Liver (tissue), 8 donors: ENCODE measurements at regions not wholly inside any gene's neighbourhood (a gene's known extent, or its start where the extent isn't known, plus 50 kb on each side); places are given as distances from the start of the nearest gene placed in this dataset.

Source experiments
- DNase-seq: peaks from one replicate; pipeline ENCODE4 v3.0.0-alpha.2; 2017; ENCODE audit warnings: low spot score
- H3K27ac ChIP-seq, 2 donors: one replicate each; pipeline ENCODE4 v1.7.0; 2013; ENCODE audit warnings: inconsistent platforms in 2 of 2, low read length in 2 of 2, control low read depth in 1 of 2, low read depth in 1 of 2, mild to moderate bottlenecking in 1 of 2
- H3K27me3 ChIP-seq, 4 donors: one replicate each; pipeline versions ENCODE4 v1.6.1 to v1.7.0; 2013; ENCODE audit warnings: low read length in 3 of 4, inconsistent platforms in 1 of 4, mild to moderate bottlenecking in 1 of 4, moderate library complexity in 1 of 4; ENCODE audit not compliant: control insufficient read depth in 4 of 4, insufficient read depth in 4 of 4
- H3K36me3 ChIP-seq, 4 donors: one replicate each; pipeline versions ENCODE4 v1.6.1 to v1.7.0; 2013; ENCODE audit warnings: low read length in 3 of 4, mild to moderate bottlenecking in 3 of 4, low read depth in 1 of 4, moderate library complexity in 1 of 4; ENCODE audit not compliant: control insufficient read depth in 4 of 4, insufficient read depth in 3 of 4
- H3K4me1 ChIP-seq, 4 donors: one replicate each; pipeline versions ENCODE4 v1.6.1 to v1.7.0; 2013; ENCODE audit warnings: low read length in 3 of 4, mild to moderate bottlenecking in 3 of 4, moderate library complexity in 1 of 4; ENCODE audit not compliant: control insufficient read depth in 4 of 4, insufficient read depth in 4 of 4
- H3K4me3 ChIP-seq, 3 donors: one replicate each; pipeline versions ENCODE4 v1.6.1 to v1.7.0; 2013; ENCODE audit warnings: low read length in 3 of 3, control low read depth in 1 of 3, low read depth in 1 of 3, mild to moderate bottlenecking in 1 of 3
- H3K9ac ChIP-seq, 2 donors: one replicate each; pipeline ENCODE4 v1.7.0; 2013; ENCODE audit warnings: low read length in 2 of 2, mild to moderate bottlenecking in 2 of 2, moderate library complexity in 2 of 2, control low read depth in 1 of 2, low read depth in 1 of 2
- H3K9me3 ChIP-seq, 4 donors: one replicate each; pipeline versions ENCODE4 v1.6.1 to v1.7.0; 2013; ENCODE audit warnings: low read length in 3 of 4; ENCODE audit not compliant: control insufficient read depth in 4 of 4
- EGR1 ChIP-seq, 2 donors: IDR thresholded peaks; 2 replicates each; pipeline ENCODE4 v1.6.1; 2016 to 2018; ENCODE audit warnings: antibody characterized with exemption in 2 of 2, low read depth in 2 of 2
- FOXA1 ChIP-seq: IDR thresholded peaks from 2 replicates; pipeline ENCODE4 v1.6.1; 2016; ENCODE audit warnings: antibody characterized with exemption
- FOXA2 ChIP-seq: IDR thresholded peaks from 2 replicates; pipeline ENCODE4 v1.6.1; 2016; ENCODE audit warnings: antibody characterized with exemption
- GABPA ChIP-seq, 2 donors: IDR thresholded peaks in 1 of 2; conservative IDR thresholded peaks in 1 of 2; 2 replicates each; pipeline ENCODE4 v1.6.1; 2016; ENCODE audit warnings: antibody characterized with exemption in 2 of 2, mild to moderate bottlenecking in 1 of 2, moderate library complexity in 1 of 2
- HNF4A ChIP-seq, 2 donors: conservative IDR thresholded peaks; 2 replicates each; pipeline ENCODE4 v1.6.1; 2016; ENCODE audit warnings: antibody characterized with exemption in 2 of 2, mild to moderate bottlenecking in 2 of 2
- NR2F2 ChIP-seq: IDR thresholded peaks from 2 replicates; pipeline ENCODE4 v1.6.1; 2016; ENCODE audit warnings: antibody characterized with exemption
- RAD21 ChIP-seq, 2 donors: IDR thresholded peaks; 2 replicates each; pipeline ENCODE4 v1.6.1; 2016; ENCODE audit warnings: antibody characterized with exemption in 2 of 2, mild to moderate bottlenecking in 2 of 2
- RXRA ChIP-seq, 2 donors: IDR thresholded peaks; 2 replicates each; pipeline ENCODE4 v1.6.1; 2017 to 2018; ENCODE audit warnings: antibody characterized with exemption in 2 of 2, mild to moderate bottlenecking in 1 of 2
- SP1 ChIP-seq: IDR thresholded peaks from 2 replicates; pipeline ENCODE4 v1.6.1; 2018; ENCODE audit warnings: antibody characterized with exemption, mild to moderate bottlenecking
- TAF1 ChIP-seq: conservative IDR thresholded peaks from 2 replicates; pipeline ENCODE4 v1.6.1; 2016; ENCODE audit warnings: antibody characterized with exemption, mild to moderate bottlenecking
- YY1 ChIP-seq: IDR thresholded peaks from 2 replicates; pipeline ENCODE4 v1.6.1; 2016; ENCODE audit warnings: antibody characterized with exemption, mild to moderate bottlenecking
- WGBS: extraction: QIAGEN DNeasy Blood & Tissue Kit; methylation state at CpG from one replicate; pipeline ENCODE4 v1.1.7; 2013; 5-methylcytosine and 5-hydroxymethylcytosine counted together
- TF ChIP-seq, protein P1 (sequence below): IDR thresholded peaks from 2 replicates; pipeline ENCODE4 v1.6.1; 2016; ENCODE audit warnings: antibody characterized with exemption
- TF ChIP-seq, protein P2 (sequence below): fragments of 150-350 bp; IDR thresholded peaks from 2 replicates; pipeline ENCODE4 v1.5.1; 2017; ENCODE audit warnings: improper control_type of control experiment, low read depth, low read length; ENCODE audit not compliant: missing input control
- TF ChIP-seq, protein P3 (sequence below): IDR thresholded peaks from 2 replicates; pipeline ENCODE4 v1.6.1; 2016; ENCODE audit warnings: antibody characterized with exemption
- donor health status: healthy.
- donor health status: healthy.
- donor health status: healthy.
- donor health status: healthy.
- donor health status: healthy.

DNA sequence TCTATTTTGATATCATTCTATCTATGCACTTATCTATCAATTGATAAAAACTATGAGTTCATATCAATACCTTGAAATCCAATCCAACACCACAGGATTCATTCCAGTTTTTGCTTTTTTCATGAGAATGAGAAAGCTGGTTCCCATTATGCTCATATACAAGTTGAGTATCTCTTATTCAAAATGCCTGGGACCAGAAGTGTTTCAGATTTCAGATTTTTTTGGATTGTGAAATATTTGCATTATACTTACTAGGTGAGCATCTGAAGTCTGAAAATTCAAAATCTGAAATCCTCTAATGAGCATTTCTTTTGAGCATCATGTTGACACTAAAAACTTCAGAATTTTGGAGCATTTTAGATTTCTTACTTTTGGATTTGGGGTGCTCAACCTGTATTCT is 67.8 kb upstream of the DCBLD2 start:
- Histone ChIP-seq H3K4me1 (no peaks in the 10 kb centered on the region), H3K27me3 (peaks cover 0 to 2% (median 0%) of the 10 kb centered on the region in 4 donors), H3K4me3 (no peak overlapping the region), H3K9ac (no peak overlapping the region), H3K9me3 (no peaks in the 10 kb centered on the region), H3K36me3 (no peaks in the 10 kb centered on the region), H3K27ac (no peak overlapping the region)
- DNase-seq, result no peak
- TF ChIP-seq EGR1 (IDR thresholded peaks at IDR 0.05; ENCODE audit: low read depth in 2 of 2) (no peak), GABPA (IDR thresholded peaks at IDR 0.05 in 1 of 2, conservative IDR thresholded peaks at IDR 0.05 in 1 of 2) (no peak), NR2F2 (no peak), TAF1 (no peak), FOXA1 (no peak), YY1 (no peak)
- TF ChIP-seq, protein P1, sequence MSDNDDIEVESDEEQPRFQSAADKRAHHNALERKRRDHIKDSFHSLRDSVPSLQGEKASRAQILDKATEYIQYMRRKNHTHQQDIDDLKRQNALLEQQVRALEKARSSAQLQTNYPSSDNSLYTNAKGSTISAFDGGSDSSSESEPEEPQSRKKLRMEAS, result no peak
- TF ChIP-seq, protein P2, sequence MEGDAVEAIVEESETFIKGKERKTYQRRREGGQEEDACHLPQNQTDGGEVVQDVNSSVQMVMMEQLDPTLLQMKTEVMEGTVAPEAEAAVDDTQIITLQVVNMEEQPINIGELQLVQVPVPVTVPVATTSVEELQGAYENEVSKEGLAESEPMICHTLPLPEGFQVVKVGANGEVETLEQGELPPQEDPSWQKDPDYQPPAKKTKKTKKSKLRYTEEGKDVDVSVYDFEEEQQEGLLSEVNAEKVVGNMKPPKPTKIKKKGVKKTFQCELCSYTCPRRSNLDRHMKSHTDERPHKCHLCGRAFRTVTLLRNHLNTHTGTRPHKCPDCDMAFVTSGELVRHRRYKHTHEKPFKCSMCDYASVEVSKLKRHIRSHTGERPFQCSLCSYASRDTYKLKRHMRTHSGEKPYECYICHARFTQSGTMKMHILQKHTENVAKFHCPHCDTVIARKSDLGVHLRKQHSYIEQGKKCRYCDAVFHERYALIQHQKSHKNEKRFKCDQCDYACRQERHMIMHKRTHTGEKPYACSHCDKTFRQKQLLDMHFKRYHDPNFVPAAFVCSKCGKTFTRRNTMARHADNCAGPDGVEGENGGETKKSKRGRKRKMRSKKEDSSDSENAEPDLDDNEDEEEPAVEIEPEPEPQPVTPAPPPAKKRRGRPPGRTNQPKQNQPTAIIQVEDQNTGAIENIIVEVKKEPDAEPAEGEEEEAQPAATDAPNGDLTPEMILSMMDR, result no peak

DNA sequence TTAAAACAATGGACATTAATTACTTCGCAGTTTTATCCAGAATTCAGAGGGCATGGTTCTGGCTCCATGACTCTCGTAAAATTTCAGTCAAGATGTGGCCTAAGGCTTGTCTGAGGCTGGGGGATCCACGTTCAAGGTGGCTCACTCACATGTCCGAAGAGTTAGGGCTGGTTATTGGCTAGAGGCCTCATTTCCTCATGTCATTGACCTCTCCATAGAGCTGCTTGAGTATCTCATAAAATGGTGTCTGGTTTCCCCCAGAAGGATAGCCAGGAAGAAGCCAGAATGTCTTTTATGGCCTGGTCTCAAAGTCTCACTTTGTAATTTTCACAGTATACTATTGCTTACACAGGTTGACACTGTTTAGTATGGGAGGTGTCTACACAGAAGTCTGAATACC is 67.3 kb upstream of the DCBLD2 start:
- Histone ChIP-seq H3K4me3 (no peak overlapping the region), H3K27me3 (peaks cover 0 to 2% (median 0%) of the 10 kb centered on the region in 4 donors), H3K27ac (no peak overlapping the region), H3K36me3 (no peaks in the 10 kb centered on the region), H3K9ac (no peak overlapping the region), H3K9me3 (no peaks in the 10 kb centered on the region), H3K4me1 (no peaks in the 10 kb centered on the region)
- no peak for DNase-seq
- TF ChIP-seq, protein P3, sequence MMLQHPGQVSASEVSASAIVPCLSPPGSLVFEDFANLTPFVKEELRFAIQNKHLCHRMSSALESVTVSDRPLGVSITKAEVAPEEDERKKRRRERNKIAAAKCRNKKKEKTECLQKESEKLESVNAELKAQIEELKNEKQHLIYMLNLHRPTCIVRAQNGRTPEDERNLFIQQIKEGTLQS, result no peak
- TF ChIP-seq FOXA2 (no peak), YY1 (no peak), RXRA (IDR thresholded peaks at IDR 0.05) (no peak)
- TF ChIP-seq, protein P1, result no peak
- 66% methylated on average over 4 of the region's 4 CpGs for WGBS

DNA sequence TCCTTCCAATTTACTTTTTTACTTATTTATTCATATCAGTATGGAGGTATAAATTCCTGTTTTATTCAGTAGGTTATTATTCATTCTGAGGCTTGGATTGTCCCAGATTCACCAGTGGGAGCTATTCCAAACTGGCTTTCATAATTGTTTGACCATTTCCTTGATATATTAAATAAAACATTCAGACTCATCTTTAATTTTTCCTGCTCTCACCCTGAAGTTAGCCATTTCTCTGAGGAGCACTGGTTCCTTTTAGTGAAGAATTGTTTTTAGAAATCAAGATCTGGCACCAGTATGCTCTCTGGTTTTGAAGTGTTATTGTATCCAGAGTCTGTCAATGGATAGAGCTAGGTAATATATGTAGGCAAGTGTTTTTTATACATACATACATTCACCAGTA is 66.9 kb upstream of the DCBLD2 start:
- Histone ChIP-seq H3K27ac (no peak overlapping the region), H3K36me3 (no peaks in the 10 kb centered on the region), H3K4me3 (no peak overlapping the region), H3K9ac (no peak overlapping the region), H3K27me3 (peaks cover 0 to 2% (median 0%) of the 10 kb centered on the region in 4 donors), H3K9me3 (no peaks in the 10 kb centered on the region), H3K4me1 (no peaks in the 10 kb centered on the region)
- no peak for TF ChIP-seq HNF4A (conservative IDR thresholded peaks at IDR 0.05)
- TF ChIP-seq GABPA (IDR thresholded peaks at IDR 0.05 in 1 of 2, conservative IDR thresholded peaks at IDR 0.05 in 1 of 2), result no peak
- TF ChIP-seq, protein P3, result no peak
- no peak for TF ChIP-seq FOXA2
- TF ChIP-seq RXRA (IDR thresholded peaks at IDR 0.05), result no peak
- no peak for TF ChIP-seq SP1
- no peak for TF ChIP-seq RAD21 (IDR thresholded peaks at IDR 0.05)
- TF ChIP-seq TAF1, result no peak
- no peak for DNase-seq
